Transverse colon (tissue), 4 donors: ENCODE measurements at regions not wholly inside any gene's neighbourhood (a gene's known extent, or its start where the extent isn't known, plus 50 kb on each side); places are given as distances from the start of the nearest gene placed in this dataset.

Experiments
- DNase-seq: peaks from one replicate; pipeline ENCODE4 v3.0.0-alpha.2; 2019
- H3K27ac ChIP-seq, 4 donors: fragments of 200-600 bp; sonication (generic); 2 replicates each; pipeline ENCODE4 v1.5.1; 2016 to 2018; ENCODE audit warnings: inconsistent platforms in 4 of 4
- H3K27me3 ChIP-seq: fragments of 200-600 bp; sonication (generic); 2 replicates; pipeline ENCODE4 v1.5.1; 2017; ENCODE audit warnings: inconsistent platforms
- H3K36me3 ChIP-seq, 4 donors: fragments of 200-600 bp; sonication (generic); 2 replicates each; pipeline ENCODE4 v1.5.1; 2017 to 2019; ENCODE audit warnings: inconsistent platforms in 4 of 4
- H3K4me1 ChIP-seq, 4 donors: fragments of 200-600 bp; sonication (generic); 2 replicates each; pipeline ENCODE4 v1.5.1; 2017 to 2020; ENCODE audit warnings: inconsistent platforms in 4 of 4
- H3K4me3 ChIP-seq, 4 donors: fragments of 200-600 bp; sonication (generic); 1 replicate in 1 of 4; 2 replicates in 3 of 4; pipeline versions ENCODE4 v1.5.1 to v1.6.1; 2017 to 2019; ENCODE audit warnings: inconsistent platforms in 4 of 4
- H3K9me3 ChIP-seq, 2 donors: fragments of 200-600 bp; sonication (generic); 2 replicates each; pipeline ENCODE4 v1.5.1; 2017 to 2019; ENCODE audit warnings: inconsistent platforms in 2 of 2
- EP300 ChIP-seq: sonication (generic); formaldehyde crosslinking; IDR thresholded peaks from one replicate; pipeline ENCODE4 v1.6.1; 2017; ENCODE audit warnings: antibody characterized with exemption, low read depth
- POLR2A ChIP-seq: fragments of 450-650 bp; IDR thresholded peaks from one replicate; pipeline ENCODE4 v1.6.1; 2016; ENCODE audit warnings: antibody characterized with exemption, mild to moderate bottlenecking, moderate library complexity
- POLR2AphosphoS5 ChIP-seq, 3 donors: sonication (generic); formaldehyde crosslinking; IDR thresholded peaks; one replicate each; pipeline ENCODE4 v1.6.1; 2016; ENCODE audit warnings: antibody characterized with exemption in 3 of 3
- WGBS, 2 donors: methylation state at CpG; one replicate each; pipeline ENCODE4 v1.1.5; 2018; ENCODE audit warnings: low coverage in 1 of 2; 5-methylcytosine and 5-hydroxymethylcytosine counted together
- in situ Hi-C, 4 donors: fragments of 200-750 bp; cut with MboI; loops; one replicate each; pipeline versions ENCODE4 v1.15.0 to v1.15.1; 2017; ENCODE audit warnings: low sequenced_read_pairs in 3 of 4, low pct_ligation_motif_present in 1 of 4, low pct_unique_long_range_greater_than_20kb in 1 of 4
- intact Hi-C: fragments of 100-400 bp; cut with DNase I; formaldehyde crosslinking; loops from one replicate; pipeline ENCODE4 v1.15.1; 2023; ENCODE audit warnings: low total_unique reads
- TF ChIP-seq, protein P1 (sequence below), 5 experiments: fragments of 200-600 bp in 3 of 5; fragments of 450-650 bp in 2 of 5; sonication (generic) in 3 of 5; IDR thresholded peaks; 1 replicate in 2 of 5; 2 replicates in 3 of 5; pipeline ENCODE4 v1.5.1; 2016 to 2017; ENCODE audit warnings: antibody characterized with exemption in 5 of 5, inconsistent platforms in 3 of 5, mild to moderate bottlenecking in 2 of 5, moderate library complexity in 1 of 5

DNA sequence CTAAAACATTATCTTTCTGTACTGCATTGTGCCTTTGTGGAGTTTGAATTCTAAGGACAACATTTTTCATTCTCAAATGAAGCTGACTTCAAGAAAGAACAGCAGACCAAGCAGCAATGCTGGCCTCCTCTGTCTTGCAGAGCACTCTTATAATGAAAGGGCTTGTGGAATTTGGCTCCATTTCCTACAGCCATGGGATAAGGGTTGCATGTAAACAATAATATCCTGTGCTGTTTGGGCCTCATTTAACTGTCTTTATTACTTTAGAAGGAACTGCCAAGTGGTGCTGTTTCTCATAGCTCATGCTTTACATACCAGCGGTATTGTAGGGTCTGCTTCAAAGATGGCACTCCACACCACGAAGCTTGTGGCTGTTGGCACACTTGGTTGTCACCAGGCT is 111.4 kb upstream of the EOLA2 start:
- intact Hi-C loops (loop anchor here (5.0 kb wide), 1 partner anchor 1633 kb away; no protein-coding TSS in a partner anchor), in situ Hi-C loops (no loop called here)
- H3K36me3 ChIP-seq = no peaks in the 10 kb centered on the region
- DNase-seq = no peak
- TF ChIP-seq EP300 (no peak), POLR2A (no peak), POLR2AphosphoS5 (IDR thresholded peaks at IDR 0.05) (no peak)
- TF ChIP-seq, protein P1, sequence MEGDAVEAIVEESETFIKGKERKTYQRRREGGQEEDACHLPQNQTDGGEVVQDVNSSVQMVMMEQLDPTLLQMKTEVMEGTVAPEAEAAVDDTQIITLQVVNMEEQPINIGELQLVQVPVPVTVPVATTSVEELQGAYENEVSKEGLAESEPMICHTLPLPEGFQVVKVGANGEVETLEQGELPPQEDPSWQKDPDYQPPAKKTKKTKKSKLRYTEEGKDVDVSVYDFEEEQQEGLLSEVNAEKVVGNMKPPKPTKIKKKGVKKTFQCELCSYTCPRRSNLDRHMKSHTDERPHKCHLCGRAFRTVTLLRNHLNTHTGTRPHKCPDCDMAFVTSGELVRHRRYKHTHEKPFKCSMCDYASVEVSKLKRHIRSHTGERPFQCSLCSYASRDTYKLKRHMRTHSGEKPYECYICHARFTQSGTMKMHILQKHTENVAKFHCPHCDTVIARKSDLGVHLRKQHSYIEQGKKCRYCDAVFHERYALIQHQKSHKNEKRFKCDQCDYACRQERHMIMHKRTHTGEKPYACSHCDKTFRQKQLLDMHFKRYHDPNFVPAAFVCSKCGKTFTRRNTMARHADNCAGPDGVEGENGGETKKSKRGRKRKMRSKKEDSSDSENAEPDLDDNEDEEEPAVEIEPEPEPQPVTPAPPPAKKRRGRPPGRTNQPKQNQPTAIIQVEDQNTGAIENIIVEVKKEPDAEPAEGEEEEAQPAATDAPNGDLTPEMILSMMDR (IDR thresholded peaks at IDR 0.05) = no peak
- no peaks in the 10 kb centered on the region for H3K4me1 ChIP-seq
- H3K9me3 ChIP-seq = no peaks in the 10 kb centered on the region
- 30% methylated on average over 2 of the region's 2 CpGs; no CpG with 5 or more reads in 1 of the 2 donors for WGBS, 2 donors
- H3K27ac ChIP-seq = no peak overlapping the region
- no peaks in the 10 kb centered on the region for H3K27me3 ChIP-seq
- H3K4me3 ChIP-seq = no peak overlapping the region

DNA sequence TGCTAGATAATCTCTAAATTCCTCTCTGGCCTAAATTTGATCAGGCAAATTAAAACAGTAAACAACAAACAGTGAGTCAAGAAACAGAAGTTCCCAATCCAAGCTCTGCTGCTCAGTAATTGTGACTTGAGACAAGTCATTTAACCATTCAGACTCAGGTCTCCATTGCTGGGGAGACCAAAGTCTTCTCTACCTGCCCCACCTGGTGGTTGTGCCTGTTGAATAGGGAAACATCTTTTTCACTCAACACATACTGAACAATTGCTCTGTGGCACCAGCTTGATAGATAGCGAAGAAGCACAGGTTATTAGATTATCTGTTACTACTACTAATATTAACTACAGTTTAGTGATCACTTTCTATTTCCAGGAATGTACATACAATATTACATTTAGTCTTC is 112.1 kb upstream of the EOLA2 start:
- 100% methylated on average over 1 of the region's 1 CpG; no CpG with 5 or more reads in 1 of the 2 donors for WGBS, 2 donors
- no peaks in the 10 kb centered on the region for H3K9me3 ChIP-seq
- DNase-seq = no peak
- H3K4me3 ChIP-seq = no peak overlapping the region
- H3K36me3 ChIP-seq = no peaks in the 10 kb centered on the region
- H3K4me1 ChIP-seq = no peaks in the 10 kb centered on the region
- in situ Hi-C loops (no loop called here), intact Hi-C loops (loop anchor here (5.0 kb wide), 1 partner anchor 1632 kb away; no protein-coding TSS in a partner anchor)
- TF ChIP-seq, protein P1 (IDR thresholded peaks at IDR 0.05) = no peak
- TF ChIP-seq POLR2A (no peak), EP300 (no peak), POLR2AphosphoS5 (IDR thresholded peaks at IDR 0.05) (no peak)
- no peak overlapping the region for H3K27ac ChIP-seq
- H3K27me3 ChIP-seq = no peaks in the 10 kb centered on the region

DNA sequence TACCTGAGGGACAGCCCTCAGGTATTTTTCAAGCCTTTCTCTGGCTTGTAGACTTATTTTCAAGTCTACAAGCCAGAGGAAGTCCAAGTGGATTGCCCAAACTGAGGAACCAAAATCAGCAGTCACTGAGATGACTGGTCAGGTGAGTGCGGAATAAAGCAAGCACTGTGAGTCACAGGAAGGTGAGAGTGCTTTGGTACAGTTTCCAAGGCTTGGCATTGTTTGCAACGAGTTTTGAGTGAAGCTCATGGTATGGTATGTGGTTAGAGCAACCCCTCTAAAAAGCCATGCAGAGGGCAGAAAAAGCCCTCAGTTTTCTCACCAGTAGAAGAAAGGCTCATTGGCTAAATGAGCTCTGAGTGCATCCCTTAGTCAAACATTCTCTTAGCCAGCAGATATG is 112.8 kb upstream of the EOLA2 start:
- no peak overlapping the region for H3K4me3 ChIP-seq
- no peaks in the 10 kb centered on the region for H3K27me3 ChIP-seq
- no peaks in the 10 kb centered on the region for H3K4me1 ChIP-seq
- no peaks in the 10 kb centered on the region for H3K9me3 ChIP-seq
- H3K27ac ChIP-seq = no peak overlapping the region
- WGBS, 2 donors = 36% methylated on average over 2 of the region's 2 CpGs; no CpG with 5 or more reads in 1 of the 2 donors
- TF ChIP-seq POLR2A = no peak
- no peak for TF ChIP-seq POLR2AphosphoS5 (IDR thresholded peaks at IDR 0.05)
- TF ChIP-seq, protein P1 (IDR thresholded peaks at IDR 0.05) = no peak
- TF ChIP-seq EP300 = no peak
- DNase-seq = no peak
- in situ Hi-C loops = no loop called here
- no peaks in the 10 kb centered on the region for H3K36me3 ChIP-seq
- intact Hi-C loops = loop anchor here (5.0 kb wide), 1 partner anchor 1631 kb away; no protein-coding TSS in a partner anchor

DNA sequence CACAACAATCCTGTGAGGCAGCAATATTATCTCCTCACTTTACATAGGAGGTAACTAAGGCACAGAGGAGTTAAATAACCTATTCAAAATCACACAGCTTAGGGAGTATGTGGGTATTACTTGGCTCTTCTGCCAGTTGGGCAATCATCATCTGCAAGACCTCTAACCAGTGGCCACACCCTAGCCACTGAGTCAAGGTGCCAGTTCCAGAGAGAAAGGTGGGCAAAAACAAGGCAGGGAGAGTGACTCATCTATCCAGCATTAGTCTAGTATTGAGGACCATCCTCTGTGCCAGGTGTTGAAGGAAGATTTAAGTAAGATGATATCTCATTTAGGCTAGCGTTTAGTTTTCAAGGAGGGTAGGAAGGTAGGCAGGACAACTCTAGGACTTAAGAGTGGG is 113.9 kb upstream of the EOLA2 start:
- no peaks in the 10 kb centered on the region for H3K9me3 ChIP-seq
- TF ChIP-seq POLR2AphosphoS5 (IDR thresholded peaks at IDR 0.05) = no peak
- TF ChIP-seq, protein P1 (IDR thresholded peaks at IDR 0.05) = no peak
- TF ChIP-seq POLR2A = no peak
- TF ChIP-seq EP300 = no peak
- no peaks in the 10 kb centered on the region for H3K27me3 ChIP-seq
- in situ Hi-C loops = no loop called here
- WGBS, 2 donors = 82% methylated on average over 1 of the region's 1 CpG; no CpG with 5 or more reads in 1 of the 2 donors
- H3K4me1 ChIP-seq = no peaks in the 10 kb centered on the region
- H3K4me3 ChIP-seq = no peak overlapping the region
- H3K36me3 ChIP-seq = no peaks in the 10 kb centered on the region
- no peak overlapping the region for H3K27ac ChIP-seq
- no peak for DNase-seq
- intact Hi-C loops = loop anchor here (5.0 kb wide), 1 partner anchor 1630 kb away; no protein-coding TSS in a partner anchor
